ENCODE measurements at regions not wholly inside any gene's neighbourhood (a gene's known extent, or its start where the extent isn't known, plus 50 kb on each side); places are given as distances from the start of the nearest gene placed in this dataset.

DNA sequence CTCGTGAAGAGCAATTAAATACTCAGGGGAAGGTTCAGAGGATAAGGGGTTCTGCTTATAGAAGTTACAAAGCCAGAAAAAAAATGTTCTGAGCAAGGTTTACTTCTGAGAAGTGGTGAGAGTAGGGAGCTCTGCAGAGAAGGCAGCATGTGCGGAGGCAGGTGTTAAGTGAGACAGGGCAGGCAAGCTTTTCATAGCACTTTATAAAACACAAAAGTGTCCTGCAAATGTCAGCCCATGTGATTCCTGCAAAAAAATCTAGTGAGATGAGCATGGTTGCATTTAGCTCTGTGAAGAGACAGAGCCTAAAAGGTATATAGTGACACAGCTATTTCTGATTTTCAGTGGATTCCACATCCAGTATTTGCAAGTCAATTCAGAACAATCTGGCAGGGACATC is 223.8 kb upstream of the SYT4 start:
- TF ChIP-seq CTCF (IDR thresholded peaks at IDR 0.05; ENCODE audit: insufficient read depth, low read length, poor library complexity, severe bottlenecking): no peak
- no peak for TF ChIP-seq EZH2phosphoT487 (conservative IDR thresholded peaks at IDR 0.05; ENCODE audit: low read length)

Measured in SU-DHL-6 (cell line).